ENCODE measurements at regions not wholly inside any gene's neighbourhood (a gene's known extent, or its start where the extent isn't known, plus 50 kb on each side); places are given as distances from the start of the nearest gene placed in this dataset.
"Not testable (repeated sequence)": the region's sequence is repeated elsewhere in the genome, so short reads cannot be mapped to it uniquely, and the experiment has no call there.

DNA sequence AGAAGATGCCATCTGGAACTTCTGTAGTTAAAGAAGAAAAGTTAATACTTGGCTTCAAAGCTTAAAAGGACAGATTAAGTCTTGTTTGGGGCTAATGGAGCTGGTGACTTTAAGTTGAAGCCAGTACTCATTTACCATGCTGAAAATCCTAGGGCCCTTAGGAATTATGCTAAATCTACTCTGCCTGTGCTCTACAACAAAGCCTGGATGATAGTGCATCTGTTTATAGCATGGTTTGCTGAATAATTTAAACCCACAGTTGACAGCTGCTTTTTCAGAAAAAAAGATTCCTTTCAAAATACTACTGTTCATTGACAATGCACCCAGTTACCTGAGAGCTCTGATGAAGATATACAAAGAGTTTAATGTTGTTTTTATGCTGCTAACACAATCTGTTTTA is 393.5 kb downstream of the MAT2B start:
- no peak for TF ChIP-seq CTCF (conservative IDR thresholded peaks at IDR 0.05; ENCODE audit: low read depth, low read length)
- no peak for DNase-seq (ENCODE audit: low read depth)
- H3K4me3 ChIP-seq (ENCODE audit: low read length) = no peak overlapping the region

DNA sequence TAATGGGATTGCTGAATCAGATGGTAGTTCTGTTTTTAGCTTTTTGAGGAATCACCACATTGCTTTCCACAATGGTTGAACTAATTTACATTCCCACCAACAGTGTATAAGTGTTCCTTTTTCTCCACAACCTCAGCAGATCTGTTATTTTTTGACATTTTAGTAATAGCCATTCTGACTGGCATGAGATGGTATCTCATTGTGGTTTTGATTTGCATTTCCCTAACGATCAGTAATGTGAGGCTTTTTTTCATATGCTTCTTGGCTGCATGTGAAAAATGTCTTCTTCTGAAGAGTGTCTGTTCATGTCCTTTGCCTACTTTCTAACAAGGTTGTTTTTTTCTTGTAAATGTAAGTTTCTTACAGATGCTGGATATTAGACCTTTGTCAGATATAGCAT is 402.4 kb downstream of the MAT2B start:
- not testable (repeated sequence) for H3K4me3 ChIP-seq (ENCODE audit: low read length); DNase-seq (ENCODE audit: low read depth)

DNA sequence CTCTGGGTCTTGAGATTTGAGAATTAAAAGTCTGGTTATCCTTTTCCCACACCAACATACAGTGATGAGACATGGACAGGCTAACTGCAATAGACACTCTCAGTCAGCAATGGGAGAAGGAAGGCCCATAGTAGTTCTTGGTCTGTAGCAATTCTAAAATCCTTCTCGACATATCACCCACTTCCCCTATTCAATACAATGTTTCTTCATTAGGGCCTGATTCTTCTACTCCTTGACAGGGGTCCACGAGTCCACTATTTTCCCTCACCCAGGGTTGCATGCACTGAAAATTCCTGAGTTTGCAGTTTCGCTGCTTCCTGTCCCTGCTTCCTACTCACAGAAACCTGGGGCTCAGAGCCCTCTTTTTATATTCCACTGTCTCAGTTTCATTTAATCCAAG is 402.8 kb downstream of the MAT2B start:
- DNase-seq (ENCODE audit: low read depth) = no peak
- no peak overlapping the region for H3K4me3 ChIP-seq (ENCODE audit: low read length)
- no peak for TF ChIP-seq CTCF (conservative IDR thresholded peaks at IDR 0.05; ENCODE audit: low read depth, low read length)

DNA sequence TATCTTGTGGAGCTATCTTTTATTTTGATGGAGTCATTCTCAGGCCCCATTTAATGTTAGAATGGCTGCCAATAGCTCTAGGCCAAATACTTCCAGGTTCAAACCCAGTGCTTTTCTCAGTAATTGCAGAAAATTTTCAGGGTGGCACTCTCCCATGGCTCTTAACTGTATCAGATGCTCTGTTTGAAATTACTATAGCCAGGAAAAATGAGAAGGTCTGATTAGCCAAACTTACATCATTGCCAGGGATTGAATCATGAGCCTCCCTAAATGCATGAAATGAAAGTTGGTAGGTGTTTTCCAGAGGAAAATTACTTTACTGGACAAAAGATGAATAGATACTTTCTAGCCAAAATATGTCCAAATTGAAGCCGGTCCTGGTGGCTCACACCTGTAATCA is 404.8 kb downstream of the MAT2B start:
- no peak for TF ChIP-seq CTCF (conservative IDR thresholded peaks at IDR 0.05; ENCODE audit: low read depth, low read length)
- no peak overlapping the region for H3K4me3 ChIP-seq (ENCODE audit: low read length)
- no peak for DNase-seq (ENCODE audit: low read depth)

- no peak for TF ChIP-seq CTCF (conservative IDR thresholded peaks at IDR 0.05; ENCODE audit: low read depth, low read length)
- H3K4me3 ChIP-seq (ENCODE audit: low read length) = no peak overlapping the region
- no peak for DNase-seq (ENCODE audit: low read depth)
These were observed 406.6 kb downstream of the MAT2B start for GRCh38 chr5:163912046-163912445.

- DNase-seq (ENCODE audit: low read depth) = no peak
- no peak for TF ChIP-seq CTCF (conservative IDR thresholded peaks at IDR 0.05; ENCODE audit: low read depth, low read length)
- H3K4me3 ChIP-seq (ENCODE audit: low read length) = no peak overlapping the region
These were observed 408.1 kb downstream of the MAT2B start for GRCh38 chr5:163913548-163913947.

DNA sequence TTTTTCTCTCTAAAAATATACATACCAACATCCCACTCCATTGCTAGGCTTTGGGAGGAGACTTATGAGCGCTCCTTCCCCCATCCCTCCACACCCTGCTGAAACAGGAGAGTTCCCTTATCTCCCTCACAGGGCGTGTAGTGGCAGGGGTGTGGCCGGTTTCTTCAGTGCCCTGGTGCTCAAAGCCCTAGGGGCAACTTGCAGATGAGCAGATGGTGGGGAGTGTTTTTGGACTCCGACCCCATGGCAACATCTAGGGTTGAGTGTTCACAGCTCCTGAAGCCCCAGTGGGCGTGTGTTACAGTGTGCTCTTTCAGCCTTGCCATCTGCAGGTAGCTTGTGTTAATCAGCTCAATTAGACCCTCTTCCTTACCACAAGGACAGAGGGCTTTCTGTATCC is 409.5 kb downstream of the MAT2B start:
- no peak for DNase-seq (ENCODE audit: low read depth)
- TF ChIP-seq CTCF (conservative IDR thresholded peaks at IDR 0.05; ENCODE audit: low read depth, low read length) = no peak
- H3K4me3 ChIP-seq (ENCODE audit: low read length) = no peak overlapping the region

- peak; percentile 36 for DNase-seq (ENCODE audit: low read depth)
These were observed 410.1 kb downstream of the MAT2B start for GRCh38 chr5:163915481-163915961.

More at GRCh38 chr5:163915481-163915961, 410.1 kb downstream of the MAT2B start:
- no peak overlapping the region for H3K4me3 ChIP-seq (ENCODE audit: low read length)
- TF ChIP-seq CTCF (conservative IDR thresholded peaks at IDR 0.05; ENCODE audit: low read depth, low read length) = no peak
